ENCODE measurements at regions not wholly inside any gene's neighbourhood (a gene's known extent, or its start where the extent isn't known, plus 50 kb on each side); places are given as distances from the start of the nearest gene placed in this dataset.

DNA sequence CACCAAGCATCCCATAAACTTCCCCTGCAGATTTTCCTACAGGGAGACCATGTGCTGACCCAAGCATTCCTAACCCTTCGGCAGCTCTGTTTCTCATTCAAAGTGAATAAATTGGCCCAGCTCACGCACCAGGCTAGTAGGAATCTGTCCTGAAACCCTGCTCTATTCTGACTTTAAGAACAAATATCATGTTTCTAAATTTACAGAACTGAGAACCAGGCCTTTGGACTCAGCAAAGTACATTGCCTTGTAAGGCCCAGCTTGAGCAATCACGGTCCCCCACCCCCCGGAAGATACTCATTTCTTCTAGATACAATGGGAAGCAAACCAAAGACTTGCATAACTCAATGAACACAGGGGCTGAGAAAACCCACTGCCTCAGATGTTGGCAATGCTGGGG is 160.1 kb upstream of the NFIA start (continued):
- TF ChIP-seq ZNF70 (CRISPR knock-in tag; IDR thresholded peaks at IDR 0.05), result no peak
- TF ChIP-seq TOX (CRISPR knock-in tag; IDR thresholded peaks at IDR 0.05; ENCODE audit: borderline replicate concordance), result no peak
- TF ChIP-seq BACH2 (CRISPR knock-in tag; IDR thresholded peaks at IDR 0.05; ENCODE audit: borderline replicate concordance), result no peak
- no peak for TF ChIP-seq RARB (CRISPR knock-in tag; IDR thresholded peaks at IDR 0.05)
- no peak for TF ChIP-seq ZNF8 (CRISPR knock-in tag; IDR thresholded peaks at IDR 0.05)
- TF ChIP-seq, protein P1, sequence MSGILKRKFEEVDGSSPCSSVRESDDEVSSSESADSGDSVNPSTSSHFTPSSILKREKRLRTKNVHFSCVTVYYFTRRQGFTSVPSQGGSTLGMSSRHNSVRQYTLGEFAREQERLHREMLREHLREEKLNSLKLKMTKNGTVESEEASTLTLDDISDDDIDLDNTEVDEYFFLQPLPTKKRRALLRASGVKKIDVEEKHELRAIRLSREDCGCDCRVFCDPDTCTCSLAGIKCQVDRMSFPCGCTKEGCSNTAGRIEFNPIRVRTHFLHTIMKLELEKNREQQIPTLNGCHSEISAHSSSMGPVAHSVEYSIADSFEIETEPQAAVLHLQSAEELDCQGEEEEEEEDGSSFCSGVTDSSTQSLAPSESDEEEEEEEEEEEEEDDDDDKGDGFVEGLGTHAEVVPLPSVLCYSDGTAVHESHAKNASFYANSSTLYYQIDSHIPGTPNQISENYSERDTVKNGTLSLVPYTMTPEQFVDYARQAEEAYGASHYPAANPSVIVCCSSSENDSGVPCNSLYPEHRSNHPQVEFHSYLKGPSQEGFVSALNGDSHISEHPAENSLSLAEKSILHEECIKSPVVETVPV (CRISPR knock-in tag; IDR thresholded peaks at IDR 0.05), result no peak

DNA sequence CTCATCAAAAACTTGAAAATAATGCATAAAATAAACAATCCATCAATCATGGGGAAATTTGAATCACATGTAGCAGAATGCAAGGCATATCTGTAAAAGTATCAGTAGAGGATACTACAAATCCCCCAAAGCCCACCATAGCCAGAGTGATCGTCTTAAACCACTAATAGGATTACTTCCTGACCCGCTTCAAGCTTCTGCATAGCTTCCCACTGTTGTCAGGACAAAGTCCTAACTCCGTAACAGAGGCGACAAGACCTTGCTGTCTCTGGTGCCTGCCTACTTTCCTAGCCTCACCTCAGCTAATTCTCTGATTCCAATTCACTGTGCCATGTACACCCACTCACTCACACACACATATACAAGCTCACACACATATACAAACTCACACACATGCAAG is 161.2 kb upstream of the NFIA start:
- TF ChIP-seq TCF4 (CRISPR knock-in tag; IDR thresholded peaks at IDR 0.05; ENCODE audit: borderline replicate concordance) (no peak), ZC3H10 (CRISPR knock-in tag; IDR thresholded peaks at IDR 0.05) (no peak), TOX (CRISPR knock-in tag; IDR thresholded peaks at IDR 0.05; ENCODE audit: borderline replicate concordance) (no peak), ARNTL (CRISPR knock-in tag; IDR thresholded peaks at IDR 0.05; ENCODE audit: borderline replicate concordance, low read depth) (no peak), ZNF8 (CRISPR knock-in tag; IDR thresholded peaks at IDR 0.05) (no peak), PPARA (CRISPR knock-in tag; IDR thresholded peaks at IDR 0.05; ENCODE audit: borderline replicate concordance) (no peak), BACH2 (CRISPR knock-in tag; IDR thresholded peaks at IDR 0.05; ENCODE audit: borderline replicate concordance) (no peak), GLIS3 (CRISPR knock-in tag; IDR thresholded peaks at IDR 0.05) (no peak), OSR1 (CRISPR knock-in tag; IDR thresholded peaks at IDR 0.05) (no peak), ESRRG (CRISPR knock-in tag; IDR thresholded peaks at IDR 0.05) (no peak)
- TF ChIP-seq, protein P2, sequence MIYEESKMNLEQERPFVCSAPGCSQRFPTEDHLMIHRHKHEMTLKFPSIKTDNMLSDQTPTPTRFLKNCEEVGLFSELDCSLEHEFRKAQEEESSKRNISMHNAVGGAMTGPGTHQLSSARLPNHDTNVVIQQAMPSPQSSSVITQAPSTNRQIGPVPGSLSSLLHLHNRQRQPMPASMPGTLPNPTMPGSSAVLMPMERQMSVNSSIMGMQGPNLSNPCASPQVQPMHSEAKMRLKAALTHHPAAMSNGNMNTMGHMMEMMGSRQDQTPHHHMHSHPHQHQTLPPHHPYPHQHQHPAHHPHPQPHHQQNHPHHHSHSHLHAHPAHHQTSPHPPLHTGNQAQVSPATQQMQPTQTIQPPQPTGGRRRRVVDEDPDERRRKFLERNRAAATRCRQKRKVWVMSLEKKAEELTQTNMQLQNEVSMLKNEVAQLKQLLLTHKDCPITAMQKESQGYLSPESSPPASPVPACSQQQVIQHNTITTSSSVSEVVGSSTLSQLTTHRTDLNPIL (CRISPR knock-in tag; IDR thresholded peaks at IDR 0.05; ENCODE audit: low read depth), result no peak
- TF ChIP-seq, protein P1 (CRISPR knock-in tag; IDR thresholded peaks at IDR 0.05), result no peak
- TF ChIP-seq, protein P3, sequence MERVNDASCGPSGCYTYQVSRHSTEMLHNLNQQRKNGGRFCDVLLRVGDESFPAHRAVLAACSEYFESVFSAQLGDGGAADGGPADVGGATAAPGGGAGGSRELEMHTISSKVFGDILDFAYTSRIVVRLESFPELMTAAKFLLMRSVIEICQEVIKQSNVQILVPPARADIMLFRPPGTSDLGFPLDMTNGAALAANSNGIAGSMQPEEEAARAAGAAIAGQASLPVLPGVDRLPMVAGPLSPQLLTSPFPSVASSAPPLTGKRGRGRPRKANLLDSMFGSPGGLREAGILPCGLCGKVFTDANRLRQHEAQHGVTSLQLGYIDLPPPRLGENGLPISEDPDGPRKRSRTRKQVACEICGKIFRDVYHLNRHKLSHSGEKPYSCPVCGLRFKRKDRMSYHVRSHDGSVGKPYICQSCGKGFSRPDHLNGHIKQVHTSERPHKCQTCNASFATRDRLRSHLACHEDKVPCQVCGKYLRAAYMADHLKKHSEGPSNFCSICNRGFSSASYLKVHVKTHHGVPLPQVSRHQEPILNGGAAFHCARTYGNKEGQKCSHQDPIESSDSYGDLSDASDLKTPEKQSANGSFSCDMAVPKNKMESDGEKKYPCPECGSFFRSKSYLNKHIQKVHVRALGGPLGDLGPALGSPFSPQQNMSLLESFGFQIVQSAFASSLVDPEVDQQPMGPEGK (CRISPR knock-in tag; IDR thresholded peaks at IDR 0.05; ENCODE audit: borderline replicate concordance), result no peak
- ATAC-seq, result no peak

DNA sequence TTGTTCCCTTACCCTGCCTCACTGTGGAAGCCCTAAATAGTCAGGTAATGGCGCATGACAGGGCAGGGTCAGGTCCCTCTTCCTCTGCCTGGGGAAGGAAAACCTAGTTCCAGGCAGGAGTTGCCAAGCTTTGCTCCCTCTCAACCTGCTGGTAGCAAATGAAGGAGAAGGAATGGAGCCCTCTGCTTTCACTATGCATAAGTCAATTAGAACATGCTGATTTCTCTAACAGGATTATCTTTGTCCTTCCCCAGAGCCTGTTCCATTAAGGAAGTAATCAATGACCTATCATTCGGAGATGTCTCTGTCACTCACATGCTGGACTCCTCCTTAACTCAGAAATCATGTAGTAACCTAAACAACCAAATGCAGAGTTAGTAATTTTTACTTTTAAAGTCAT is 161.8 kb upstream of the NFIA start:
- TF ChIP-seq ZFP30 (CRISPR knock-in tag; IDR thresholded peaks at IDR 0.05) (no peak), RARB (CRISPR knock-in tag; IDR thresholded peaks at IDR 0.05) (no peak), ZNF70 (CRISPR knock-in tag; IDR thresholded peaks at IDR 0.05) (no peak), ISL1 (CRISPR knock-in tag; IDR thresholded peaks at IDR 0.05) (no peak), PPARA (CRISPR knock-in tag; IDR thresholded peaks at IDR 0.05; ENCODE audit: borderline replicate concordance) (no peak), BACH2 (CRISPR knock-in tag; IDR thresholded peaks at IDR 0.05; ENCODE audit: borderline replicate concordance) (no peak), SNAI2 (CRISPR knock-in tag; IDR thresholded peaks at IDR 0.05) (no peak), ESRRG (CRISPR knock-in tag; IDR thresholded peaks at IDR 0.05) (no peak), ZFP3 (CRISPR knock-in tag; IDR thresholded peaks at IDR 0.05) (no peak)
- ATAC-seq, result no peak

DNA sequence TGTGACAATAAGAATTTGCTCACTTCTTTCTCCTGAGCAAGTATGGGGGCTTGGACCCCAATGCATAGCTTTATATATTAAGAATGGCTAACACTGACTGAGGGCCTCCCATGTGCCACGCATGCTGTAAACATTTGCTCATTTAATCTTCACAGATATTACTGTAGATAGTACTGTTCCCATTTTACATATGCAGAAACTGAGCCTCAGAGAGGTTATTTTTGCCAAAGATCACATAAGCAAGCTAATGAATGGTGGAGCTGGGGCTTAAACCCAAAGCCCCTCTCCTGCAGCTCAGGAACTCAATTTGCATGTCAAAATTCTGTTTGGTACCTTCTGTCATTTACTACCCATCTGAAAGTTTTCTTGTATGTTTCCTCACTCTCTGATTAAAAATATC is 163.5 kb upstream of the NFIA start:
- TF ChIP-seq ZNF8 (CRISPR knock-in tag; IDR thresholded peaks at IDR 0.05), result no peak
- no peak for TF ChIP-seq ZFP30 (CRISPR knock-in tag; IDR thresholded peaks at IDR 0.05)
- TF ChIP-seq, protein P4, sequence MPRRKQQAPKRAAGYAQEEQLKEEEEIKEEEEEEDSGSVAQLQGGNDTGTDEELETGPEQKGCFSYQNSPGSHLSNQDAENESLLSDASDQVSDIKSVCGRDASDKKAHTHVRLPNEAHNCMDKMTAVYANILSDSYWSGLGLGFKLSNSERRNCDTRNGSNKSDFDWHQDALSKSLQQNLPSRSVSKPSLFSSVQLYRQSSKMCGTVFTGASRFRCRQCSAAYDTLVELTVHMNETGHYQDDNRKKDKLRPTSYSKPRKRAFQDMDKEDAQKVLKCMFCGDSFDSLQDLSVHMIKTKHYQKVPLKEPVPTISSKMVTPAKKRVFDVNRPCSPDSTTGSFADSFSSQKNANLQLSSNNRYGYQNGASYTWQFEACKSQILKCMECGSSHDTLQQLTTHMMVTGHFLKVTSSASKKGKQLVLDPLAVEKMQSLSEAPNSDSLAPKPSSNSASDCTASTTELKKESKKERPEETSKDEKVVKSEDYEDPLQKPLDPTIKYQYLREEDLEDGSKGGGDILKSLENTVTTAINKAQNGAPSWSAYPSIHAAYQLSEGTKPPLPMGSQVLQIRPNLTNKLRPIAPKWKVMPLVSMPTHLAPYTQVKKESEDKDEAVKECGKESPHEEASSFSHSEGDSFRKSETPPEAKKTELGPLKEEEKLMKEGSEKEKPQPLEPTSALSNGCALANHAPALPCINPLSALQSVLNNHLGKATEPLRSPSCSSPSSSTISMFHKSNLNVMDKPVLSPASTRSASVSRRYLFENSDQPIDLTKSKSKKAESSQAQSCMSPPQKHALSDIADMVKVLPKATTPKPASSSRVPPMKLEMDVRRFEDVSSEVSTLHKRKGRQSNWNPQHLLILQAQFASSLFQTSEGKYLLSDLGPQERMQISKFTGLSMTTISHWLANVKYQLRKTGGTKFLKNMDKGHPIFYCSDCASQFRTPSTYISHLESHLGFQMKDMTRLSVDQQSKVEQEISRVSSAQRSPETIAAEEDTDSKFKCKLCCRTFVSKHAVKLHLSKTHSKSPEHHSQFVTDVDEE (CRISPR knock-in tag; IDR thresholded peaks at IDR 0.05), result no peak
- TF ChIP-seq, protein P1 (CRISPR knock-in tag; IDR thresholded peaks at IDR 0.05), result no peak
- ATAC-seq, result no peak
